Thyroid gland (tissue), 4 donors: ENCODE measurements at regions not wholly inside any gene's neighbourhood (a gene's known extent, or its start where the extent isn't known, plus 50 kb on each side); places are given as distances from the start of the nearest gene placed in this dataset.

Source experiments
- POLR2A ChIP-seq, 2 donors: fragments of 450-650 bp; IDR thresholded peaks; one replicate each; pipeline ENCODE4 v1.6.1; 2017; ENCODE audit warnings: antibody characterized with exemption in 2 of 2, mild to moderate bottlenecking in 2 of 2, moderate library complexity in 1 of 2
- TF ChIP-seq, protein P1 (sequence below), 6 experiments: fragments of 200-600 bp in 3 of 6; fragments of 450-650 bp in 3 of 6; sonication (generic) in 3 of 6; IDR thresholded peaks; one replicate each; pipeline ENCODE4 v1.5.1; 2016 to 2019; ENCODE audit warnings: antibody characterized with exemption in 6 of 6, mild to moderate bottlenecking in 2 of 6, inconsistent platforms in 1 of 6, moderate library complexity in 1 of 6

DNA sequence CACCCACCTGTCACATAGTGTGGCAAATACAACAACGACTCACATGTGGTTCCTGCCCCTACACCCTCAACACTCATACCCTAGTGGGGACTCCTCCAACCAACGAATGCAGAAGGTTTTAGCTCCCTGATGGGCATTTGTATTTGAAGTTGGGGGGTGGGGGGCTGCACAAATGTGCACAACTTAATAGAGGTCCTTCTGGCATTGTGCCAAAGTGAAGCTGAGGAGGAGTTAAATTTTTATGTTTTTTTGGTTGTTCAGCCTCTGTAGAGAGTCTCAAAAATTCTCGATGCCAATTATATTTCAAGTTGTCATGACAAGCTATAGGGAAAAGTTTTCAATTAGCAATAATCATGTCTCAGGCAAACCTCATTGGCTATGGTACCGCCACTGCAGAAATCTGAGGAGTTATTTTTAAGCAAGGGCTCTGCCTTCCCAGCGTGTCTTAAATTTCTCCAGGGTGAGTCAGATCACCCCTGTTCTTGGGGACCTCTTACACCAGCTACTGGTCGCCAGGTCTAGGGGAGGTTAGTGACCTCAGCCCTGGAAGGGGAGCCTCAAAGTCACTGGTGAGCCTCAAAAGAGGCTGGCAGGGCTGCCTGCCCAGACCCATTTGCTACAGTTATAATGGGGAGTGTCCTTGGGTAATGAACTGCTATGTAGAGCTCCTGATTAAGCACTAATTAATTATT, 102.7 kb upstream of the TAF1B start:
- TF ChIP-seq POLR2A (IDR thresholded peaks at IDR 0.05): no peak
- TF ChIP-seq, protein P1, sequence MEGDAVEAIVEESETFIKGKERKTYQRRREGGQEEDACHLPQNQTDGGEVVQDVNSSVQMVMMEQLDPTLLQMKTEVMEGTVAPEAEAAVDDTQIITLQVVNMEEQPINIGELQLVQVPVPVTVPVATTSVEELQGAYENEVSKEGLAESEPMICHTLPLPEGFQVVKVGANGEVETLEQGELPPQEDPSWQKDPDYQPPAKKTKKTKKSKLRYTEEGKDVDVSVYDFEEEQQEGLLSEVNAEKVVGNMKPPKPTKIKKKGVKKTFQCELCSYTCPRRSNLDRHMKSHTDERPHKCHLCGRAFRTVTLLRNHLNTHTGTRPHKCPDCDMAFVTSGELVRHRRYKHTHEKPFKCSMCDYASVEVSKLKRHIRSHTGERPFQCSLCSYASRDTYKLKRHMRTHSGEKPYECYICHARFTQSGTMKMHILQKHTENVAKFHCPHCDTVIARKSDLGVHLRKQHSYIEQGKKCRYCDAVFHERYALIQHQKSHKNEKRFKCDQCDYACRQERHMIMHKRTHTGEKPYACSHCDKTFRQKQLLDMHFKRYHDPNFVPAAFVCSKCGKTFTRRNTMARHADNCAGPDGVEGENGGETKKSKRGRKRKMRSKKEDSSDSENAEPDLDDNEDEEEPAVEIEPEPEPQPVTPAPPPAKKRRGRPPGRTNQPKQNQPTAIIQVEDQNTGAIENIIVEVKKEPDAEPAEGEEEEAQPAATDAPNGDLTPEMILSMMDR (IDR thresholded peaks at IDR 0.05): no peak
